Trophoblast cell (in vitro differentiated cells and primary cell): ENCODE measurements at regions not wholly inside any gene's neighbourhood (a gene's known extent, or its start where the extent isn't known, plus 50 kb on each side); places are given as distances from the start of the nearest gene placed in this dataset.

ENCODE experiments used
- DNase-seq, 2 donors: peaks; one replicate each; pipeline ENCODE4 v3.0.0-alpha.2; 2016
- H2AFZ ChIP-seq: 2 replicates; pipeline ENCODE4 v1.6.1; 2013; ENCODE audit warnings: low read length, moderate library complexity, mild to moderate bottlenecking; ENCODE audit not compliant: insufficient read depth, poor library complexity
- H2AK5ac ChIP-seq: 2 replicates; pipeline ENCODE4 v1.6.1; 2013; ENCODE audit warnings: mild to moderate bottlenecking, low read length
- H2BK120ac ChIP-seq: 2 replicates; pipeline ENCODE4 v1.6.1; 2013; ENCODE audit warnings: low read length, mild to moderate bottlenecking, moderate library complexity; ENCODE audit not compliant: insufficient read depth, poor library complexity
- H2BK12ac ChIP-seq: 2 replicates; pipeline ENCODE4 v1.6.1; 2013; ENCODE audit warnings: mild to moderate bottlenecking, low read length, moderate library complexity
- H2BK5ac ChIP-seq: 2 replicates; pipeline ENCODE4 v1.6.1; 2013; ENCODE audit warnings: low read length, low read depth, moderate library complexity, mild to moderate bottlenecking; ENCODE audit not compliant: poor library complexity
- H3K14ac ChIP-seq: 2 replicates; pipeline ENCODE4 v1.6.1; 2013; ENCODE audit warnings: mild to moderate bottlenecking, low read length
- H3K18ac ChIP-seq: 2 replicates; pipeline ENCODE4 v1.6.1; 2013; ENCODE audit warnings: mild to moderate bottlenecking, low read length
- H3K23ac ChIP-seq: 2 replicates; pipeline ENCODE4 v1.6.1; 2013; ENCODE audit warnings: low read length
- H3K27ac ChIP-seq: 2 replicates; pipeline ENCODE4 v1.5.1; 2013; ENCODE audit warnings: low read depth, mild to moderate bottlenecking, inconsistent platforms, low read length, moderate library complexity
- H3K27me3 ChIP-seq: 2 replicates; pipeline ENCODE4 v1.6.1; 2013; ENCODE audit warnings: inconsistent platforms, mild to moderate bottlenecking, low read length, moderate library complexity; ENCODE audit not compliant: insufficient read depth
- H3K36me3 ChIP-seq, 2 experiments: 1 replicate in 1 of 2; 2 replicates in 1 of 2; pipeline ENCODE4 v1.6.1; 2013; ENCODE audit warnings: low read length in 2 of 2, mild to moderate bottlenecking in 2 of 2, moderate library complexity in 1 of 2; ENCODE audit not compliant: insufficient read depth in 2 of 2, control insufficient read depth in 1 of 2
- H3K4ac ChIP-seq: 2 replicates; pipeline ENCODE4 v1.6.1; 2013; ENCODE audit warnings: low read depth, mild to moderate bottlenecking, low read length, moderate library complexity
- H3K4me1 ChIP-seq, 2 experiments: 1 replicate in 1 of 2; 2 replicates in 1 of 2; pipeline ENCODE4 v1.6.1; 2013; ENCODE audit warnings: low read length in 2 of 2, mild to moderate bottlenecking in 2 of 2, moderate library complexity in 1 of 2; ENCODE audit not compliant: insufficient read depth in 2 of 2, control insufficient read depth in 1 of 2
- H3K4me2 ChIP-seq: 2 replicates; pipeline ENCODE4 v1.6.1; 2013; ENCODE audit warnings: inconsistent platforms, mild to moderate bottlenecking, low read length, moderate library complexity
- H3K4me3 ChIP-seq: 2 replicates; pipeline ENCODE4 v1.5.1; 2013; ENCODE audit warnings: mild to moderate bottlenecking, low read depth, low read length, inconsistent platforms
- H3K79me1 ChIP-seq: one replicate; pipeline ENCODE4 v1.6.1; 2013; ENCODE audit warnings: low read length
- H3K79me2 ChIP-seq: 2 replicates; pipeline ENCODE4 v1.6.1; 2013; ENCODE audit warnings: low read length, mild to moderate bottlenecking; ENCODE audit not compliant: control insufficient read depth, insufficient read depth, poor library complexity
- H3K9ac ChIP-seq: 2 replicates; pipeline ENCODE4 v1.6.1; 2013; ENCODE audit warnings: mild to moderate bottlenecking, low read length
- H3K9me3 ChIP-seq: 2 replicates; pipeline ENCODE4 v1.6.1; 2013; ENCODE audit warnings: low read depth, mild to moderate bottlenecking, control low read depth, inconsistent platforms, low read length; ENCODE audit not compliant: insufficient read depth
- H4K12ac ChIP-seq: 2 replicates; pipeline ENCODE4 v1.6.1; 2013; ENCODE audit warnings: low read depth, mild to moderate bottlenecking, low read length, moderate library complexity
- H4K8ac ChIP-seq: 2 replicates; pipeline ENCODE4 v1.6.1; 2013; ENCODE audit warnings: low read depth, mild to moderate bottlenecking, low read length, moderate library complexity
- H4K91ac ChIP-seq: one replicate; pipeline ENCODE4 v1.6.1; 2013; ENCODE audit warnings: low read depth, mild to moderate bottlenecking, low read length, moderate library complexity
- WGBS: extraction: QIAGEN DNeasy Blood & Tissue Kit; methylation state at CpG from one replicate; pipeline ENCODE4 v1.1.7; 2013; ENCODE audit warnings: missing lambda C conversion rate; ENCODE audit not compliant: insufficient read length, insufficient coverage; ENCODE audit errors: extremely low coverage; 5-methylcytosine and 5-hydroxymethylcytosine counted together

- Histone ChIP-seq H3K4me2 (no peak overlapping the region), H3K9me3 (peaks cover 1% of the 10 kb centered on the region), H2BK12ac (no peak overlapping the region), H3K79me1 (no peaks in the 10 kb centered on the region), H2AK5ac (no peak overlapping the region), H2BK5ac (no peak overlapping the region), H4K8ac (no peak overlapping the region), H3K27ac (no peak overlapping the region), H3K79me2 (no peaks in the 10 kb centered on the region), H3K23ac (no peak overlapping the region), H3K14ac (no peak overlapping the region), H3K9ac (no peak overlapping the region), H2AFZ (no peak overlapping the region), H3K4me1 (no peaks in the 10 kb centered on the region), H3K18ac (no peak overlapping the region), H2BK120ac (no peak overlapping the region), H3K36me3 (no peaks in the 10 kb centered on the region), H3K4ac (no peak overlapping the region), H3K4me3 (no peak overlapping the region), H4K91ac (no peak overlapping the region), H4K12ac (no peak overlapping the region), H3K27me3 (no peaks in the 10 kb centered on the region)
- DNase-seq: no peak
- WGBS: no CpG with 5 or more reads among the region's 3 CpGs
These were observed 145.1 kb upstream of the GPR26 start for GRCh38 chr10:123521076-123521475.

- Histone ChIP-seq H3K18ac (no peak overlapping the region), H3K27ac (no peak overlapping the region), H2AK5ac (no peak overlapping the region), H4K12ac (no peak overlapping the region), H3K9me3 (peaks cover 1% of the 10 kb centered on the region), H3K4me1 (no peaks in the 10 kb centered on the region), H2BK12ac (no peak overlapping the region), H3K79me1 (no peaks in the 10 kb centered on the region), H3K79me2 (no peaks in the 10 kb centered on the region), H2AFZ (no peak overlapping the region), H4K91ac (no peak overlapping the region), H3K27me3 (no peaks in the 10 kb centered on the region), H2BK120ac (no peak overlapping the region), H2BK5ac (no peak overlapping the region), H4K8ac (no peak overlapping the region), H3K36me3 (no peaks in the 10 kb centered on the region), H3K14ac (no peak overlapping the region), H3K23ac (no peak overlapping the region), H3K4ac (no peak overlapping the region), H3K9ac (no peak overlapping the region), H3K4me3 (no peak overlapping the region), H3K4me2 (no peak overlapping the region)
- DNase-seq: no peak
- WGBS: no CpG with 5 or more reads among the region's 6 CpGs
These were observed 144.6 kb upstream of the GPR26 start for GRCh38 chr10:123521556-123521955.

- Histone ChIP-seq H2AFZ (no peak overlapping the region), H4K8ac (no peak overlapping the region), H3K79me1 (no peaks in the 10 kb centered on the region), H4K12ac (no peak overlapping the region), H3K36me3 (no peaks in the 10 kb centered on the region), H2BK120ac (no peak overlapping the region), H2BK12ac (no peak overlapping the region), H3K14ac (no peak overlapping the region), H3K18ac (no peak overlapping the region), H3K9ac (no peak overlapping the region), H3K27me3 (no peaks in the 10 kb centered on the region), H3K4me2 (no peak overlapping the region), H3K4ac (no peak overlapping the region), H3K4me3 (no peak overlapping the region), H3K79me2 (no peaks in the 10 kb centered on the region), H4K91ac (no peak overlapping the region), H2BK5ac (no peak overlapping the region), H3K23ac (no peak overlapping the region), H3K27ac (no peak overlapping the region), H2AK5ac (no peak overlapping the region), H3K4me1 (no peaks in the 10 kb centered on the region), H3K9me3 (peaks cover 1% of the 10 kb centered on the region)
- WGBS: no CpG with 5 or more reads among the region's 10 CpGs
- DNase-seq: no peak
These were observed 143.3 kb upstream of the GPR26 start for GRCh38 chr10:123522702-123523312.

- Histone ChIP-seq H2BK12ac (no peak overlapping the region), H3K23ac (no peak overlapping the region)
These were observed 142.3 kb upstream of the GPR26 start for GRCh38 chr10:123523833-123524232.

More at GRCh38 chr10:123523833-123524232, 142.3 kb upstream of the GPR26 start:
- DNase-seq: no peak
- Histone ChIP-seq H3K27me3 (no peaks in the 10 kb centered on the region), H2AK5ac (no peak overlapping the region), H4K12ac (no peak overlapping the region), H3K9ac (no peak overlapping the region), H3K9me3 (peaks cover 1% of the 10 kb centered on the region), H2BK5ac (no peak overlapping the region), H3K79me2 (no peaks in the 10 kb centered on the region), H3K27ac (no peak overlapping the region), H3K18ac (no peak overlapping the region), H3K36me3 (no peaks in the 10 kb centered on the region), H3K14ac (no peak overlapping the region), H2BK120ac (no peak overlapping the region), H3K4me1 (no peaks in the 10 kb centered on the region), H3K4me3 (no peak overlapping the region), H4K91ac (no peak overlapping the region), H3K4ac (no peak overlapping the region), H4K8ac (no peak overlapping the region), H3K79me1 (no peaks in the 10 kb centered on the region), H3K4me2 (no peak overlapping the region), H2AFZ (no peak overlapping the region)
- no CpG with 5 or more reads among the region's 3 CpGs for WGBS
